GM20000 (cell line): ENCODE measurements at regions not wholly inside any gene's neighbourhood (a gene's known extent, or its start where the extent isn't known, plus 50 kb on each side); places are given as distances from the start of the nearest gene placed in this dataset.
"Not testable (repeated sequence)": the region's sequence is repeated elsewhere in the genome, so short reads cannot be mapped to it uniquely, and the experiment has no call there.

Experiments
- DNase-seq: peaks from one replicate; pipeline ENCODE4 v3.0.0; 2012; ENCODE audit warnings: low spot score
- TF ChIP-seq, protein P1 (sequence below): IDR thresholded peaks from 2 replicates; pipeline ENCODE4 v1.5.1; 2012; ENCODE audit warnings: mild to moderate bottlenecking, control low read depth; ENCODE audit errors: extremely low read depth, missing control alignments

DNA sequence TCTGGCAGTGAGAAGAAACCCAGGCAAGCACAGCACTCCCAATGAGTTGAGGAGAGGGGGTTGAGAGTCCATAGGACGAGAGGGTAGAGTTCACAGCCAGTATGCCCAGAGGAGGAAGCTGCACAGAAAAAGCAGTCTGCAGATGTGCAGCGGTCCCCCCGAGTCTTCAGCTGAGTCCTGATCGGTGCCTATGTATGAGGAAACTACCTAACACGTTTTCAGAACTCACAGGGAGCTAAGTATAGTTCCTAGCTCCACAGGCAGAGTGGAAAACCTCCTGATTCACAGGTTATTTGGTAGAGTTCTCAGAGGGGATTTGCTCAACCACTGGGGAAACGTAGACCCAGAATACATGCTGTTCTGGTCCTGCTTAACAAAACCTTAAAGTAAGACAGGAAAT, 271.3 kb upstream of the CNTNAP2 start:
- TF ChIP-seq, protein P1, sequence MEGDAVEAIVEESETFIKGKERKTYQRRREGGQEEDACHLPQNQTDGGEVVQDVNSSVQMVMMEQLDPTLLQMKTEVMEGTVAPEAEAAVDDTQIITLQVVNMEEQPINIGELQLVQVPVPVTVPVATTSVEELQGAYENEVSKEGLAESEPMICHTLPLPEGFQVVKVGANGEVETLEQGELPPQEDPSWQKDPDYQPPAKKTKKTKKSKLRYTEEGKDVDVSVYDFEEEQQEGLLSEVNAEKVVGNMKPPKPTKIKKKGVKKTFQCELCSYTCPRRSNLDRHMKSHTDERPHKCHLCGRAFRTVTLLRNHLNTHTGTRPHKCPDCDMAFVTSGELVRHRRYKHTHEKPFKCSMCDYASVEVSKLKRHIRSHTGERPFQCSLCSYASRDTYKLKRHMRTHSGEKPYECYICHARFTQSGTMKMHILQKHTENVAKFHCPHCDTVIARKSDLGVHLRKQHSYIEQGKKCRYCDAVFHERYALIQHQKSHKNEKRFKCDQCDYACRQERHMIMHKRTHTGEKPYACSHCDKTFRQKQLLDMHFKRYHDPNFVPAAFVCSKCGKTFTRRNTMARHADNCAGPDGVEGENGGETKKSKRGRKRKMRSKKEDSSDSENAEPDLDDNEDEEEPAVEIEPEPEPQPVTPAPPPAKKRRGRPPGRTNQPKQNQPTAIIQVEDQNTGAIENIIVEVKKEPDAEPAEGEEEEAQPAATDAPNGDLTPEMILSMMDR: no peak
- no peak for DNase-seq

DNA sequence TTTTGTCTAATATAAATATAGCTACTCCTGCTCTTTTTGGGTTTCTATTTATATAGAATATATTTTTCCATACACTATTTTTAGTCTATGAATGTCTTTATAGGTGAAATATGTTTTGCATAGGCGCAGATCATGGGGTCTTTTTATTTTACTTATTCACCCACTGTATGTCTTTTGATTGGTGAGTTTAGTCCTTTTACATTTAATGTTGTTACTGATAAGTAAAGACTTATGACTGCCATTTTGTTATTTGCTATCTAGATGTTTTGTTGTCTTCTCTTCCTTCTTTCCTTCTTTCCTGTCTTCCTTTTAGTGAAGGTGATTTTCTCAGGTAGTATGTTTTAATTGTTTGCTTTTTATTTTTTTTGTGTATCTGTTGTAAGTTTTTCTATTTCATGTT, 276.8 kb upstream of the CNTNAP2 start:
- TF ChIP-seq, protein P1: no peak
- no peak for DNase-seq

DNA sequence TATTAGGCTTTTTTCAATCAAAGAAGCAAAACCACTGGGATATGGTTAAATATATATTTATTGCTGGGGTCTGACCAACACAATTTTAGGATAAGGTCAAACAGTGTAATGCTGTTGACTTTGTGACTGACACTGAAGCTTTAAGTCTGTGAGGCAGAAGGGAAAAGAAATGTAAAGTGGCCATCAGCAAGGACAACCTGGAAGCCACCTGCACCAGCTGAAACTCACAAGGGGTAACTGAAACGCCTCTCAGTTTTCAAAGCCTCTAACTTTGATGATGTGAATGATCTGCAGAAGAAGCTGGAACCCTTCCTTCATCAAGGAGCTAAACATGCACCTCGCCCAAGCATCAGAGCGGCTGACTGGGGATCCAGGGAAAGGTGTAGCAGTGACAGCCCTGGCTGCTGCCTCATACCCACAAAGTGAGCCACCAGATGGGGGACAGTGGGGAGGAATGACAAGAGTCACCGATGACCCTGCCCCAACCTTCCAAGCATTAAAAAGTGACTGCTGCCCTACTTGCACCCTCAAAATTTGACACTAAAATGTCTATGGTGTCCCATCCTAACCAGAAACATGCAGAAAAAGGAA, 284.9 kb upstream of the CNTNAP2 start:
- TF ChIP-seq, protein P1: no peak

DNA sequence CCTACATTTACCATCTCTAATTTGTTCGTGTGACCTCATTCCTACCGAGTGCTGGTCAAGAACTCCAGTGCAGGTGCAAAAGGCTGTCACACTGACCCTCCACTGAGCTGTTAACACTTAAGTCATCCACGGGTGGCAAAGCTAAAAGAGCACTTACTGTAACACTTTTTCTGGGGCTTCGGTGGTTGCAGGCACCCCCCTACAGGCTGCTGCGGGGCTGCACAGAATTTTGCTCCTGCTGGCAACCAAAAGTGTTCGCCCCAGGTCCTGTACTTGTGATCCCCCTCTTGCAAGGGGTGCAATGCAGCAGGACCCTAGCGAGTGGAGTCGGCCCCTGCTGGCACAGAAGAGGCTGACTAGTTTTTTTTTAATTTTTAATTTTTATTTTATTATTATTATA, 298.9 kb upstream of the CNTNAP2 start:
- DNase-seq: no peak
- TF ChIP-seq, protein P1: no peak

More for the DNA sequence above, 284.9 kb upstream of the CNTNAP2 start:
- DNase-seq: no peak

DNA sequence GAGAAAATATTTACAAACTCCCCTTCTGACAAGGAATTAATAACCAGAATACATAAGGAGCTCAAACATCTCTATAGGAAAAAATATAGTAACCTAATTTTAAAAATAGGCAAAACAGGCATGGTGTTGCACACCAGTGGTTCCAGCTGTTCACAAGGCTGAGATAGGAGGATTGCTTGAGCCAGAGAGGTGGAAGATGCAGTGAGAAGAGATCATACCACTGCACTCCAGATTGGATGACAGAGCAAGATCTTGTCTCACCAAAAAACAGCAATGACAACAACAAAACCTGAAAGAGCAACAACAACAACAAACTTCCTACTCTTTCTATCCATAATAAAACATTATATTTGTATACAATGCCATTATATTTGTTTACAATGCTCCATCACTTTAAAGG, 304.4 kb upstream of the CNTNAP2 start:
- no peak for DNase-seq
- TF ChIP-seq, protein P1: no peak

DNA sequence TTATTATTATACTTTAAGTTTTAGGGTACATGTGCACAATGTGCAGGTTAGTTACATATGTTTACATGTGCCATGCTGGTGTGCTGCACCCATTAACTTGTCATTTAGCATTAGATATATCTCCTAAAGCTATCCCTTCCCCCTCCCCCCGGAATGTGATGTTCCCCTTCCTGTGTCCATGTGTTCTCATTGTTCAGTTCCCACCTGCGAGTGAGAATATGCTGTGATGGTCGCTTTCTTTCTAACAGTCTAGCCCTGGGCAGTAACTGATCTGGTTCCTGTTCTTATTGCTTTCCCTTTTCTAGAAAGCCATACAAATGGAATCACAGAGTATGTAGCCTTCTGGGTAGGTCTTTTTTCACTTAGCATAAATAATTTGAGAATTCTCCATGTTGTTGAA, 311.1 kb upstream of the CNTNAP2 start:
- DNase-seq: not testable (repeated sequence)

DNA sequence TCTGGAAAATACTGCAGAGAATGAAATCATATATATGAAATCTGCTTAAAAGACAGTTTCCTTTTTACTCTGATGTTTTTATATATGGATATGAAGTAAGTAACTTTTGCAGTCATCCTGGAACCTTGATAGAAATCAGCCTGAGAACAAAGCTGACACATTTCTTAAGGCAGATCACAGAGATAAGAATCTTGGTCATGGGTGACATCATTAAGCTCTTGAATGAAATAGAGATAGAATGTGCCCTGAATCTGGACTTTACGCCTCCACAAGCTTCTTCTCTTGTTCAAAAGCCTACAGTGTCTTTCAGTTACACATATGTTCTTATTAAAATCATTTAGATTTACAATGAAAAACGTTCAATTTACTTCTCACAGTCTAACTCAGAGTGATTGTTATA, 319.1 kb upstream of the CNTNAP2 start:
- TF ChIP-seq, protein P1: no peak
- DNase-seq: no peak

DNA sequence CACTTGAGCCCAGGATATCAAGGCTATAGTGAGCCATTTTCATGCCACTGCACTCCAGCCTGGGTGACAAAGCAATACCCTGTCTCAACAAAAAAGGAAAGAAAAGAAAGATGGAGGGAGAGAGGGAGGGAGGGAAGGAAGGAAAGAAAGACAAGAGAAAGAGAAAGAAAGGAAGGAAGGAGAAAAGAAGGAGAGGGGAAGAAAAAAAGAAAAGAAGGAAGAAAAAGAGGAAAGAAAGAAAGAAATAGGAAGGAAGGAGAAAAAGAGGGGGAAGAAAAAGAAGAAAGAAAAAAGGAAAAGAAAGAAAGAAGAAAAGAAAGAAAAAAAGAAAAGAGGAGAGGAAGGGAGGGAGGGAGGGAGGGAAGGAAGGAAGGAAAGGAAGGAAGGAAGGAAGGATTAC, 321.5 kb upstream of the CNTNAP2 start:
- TF ChIP-seq, protein P1: no peak
- DNase-seq: no peak
